Smooth muscle cell of the brain vasculature (primary cell): ENCODE measurements at regions not wholly inside any gene's neighbourhood (a gene's known extent, or its start where the extent isn't known, plus 50 kb on each side); places are given as distances from the start of the nearest gene placed in this dataset.

Source experiments
- DNase-seq: peaks from one replicate; pipeline ENCODE4 v3.0.0-alpha.2; 2012; ENCODE audit warnings: low read depth, low spot score

GRCh38 chr2:38509947-38510326 lies 92.8 kb downstream of the HNRNPLL start:
- no peak for DNase-seq

- no peak for DNase-seq
Measured at GRCh38 chr2:38509314-38509946, 93.3 kb downstream of the HNRNPLL start.

- DNase-seq = peak; percentile 70
Measured at GRCh38 chr2:38508311-38509039, 94.3 kb downstream of the HNRNPLL start.

- no peak for DNase-seq
Measured at GRCh38 chr2:38507712-38508111, 95.0 kb downstream of the HNRNPLL start.

- no peak for DNase-seq
Measured at GRCh38 chr2:38505779-38506178, 96.9 kb downstream of the HNRNPLL start.

GRCh38 chr2:38504169-38504568 lies 98.6 kb downstream of the HNRNPLL start:
- no peak for DNase-seq

GRCh38 chr2:38502107-38502506 lies 100.6 kb downstream of the HNRNPLL start:
- no peak for DNase-seq

GRCh38 chr2:38500283-38500634 lies 102.5 kb downstream of the HNRNPLL start:
- no peak for DNase-seq

- no peak for DNase-seq
Measured at GRCh38 chr2:38499548-38500282, 103.0 kb downstream of the HNRNPLL start.

GRCh38 chr2:38498045-38498481 lies 104.7 kb downstream of the HNRNPLL start:
- no peak for DNase-seq

- DNase-seq = no peak
Measured at GRCh38 chr2:38497670-38498037, 105.1 kb downstream of the HNRNPLL start.

GRCh38 chr2:38496927-38497669 lies 105.6 kb downstream of the HNRNPLL start:
- DNase-seq = no peak

- DNase-seq = no peak
Measured at GRCh38 chr2:38495880-38496279, 106.8 kb downstream of the HNRNPLL start.

- DNase-seq = no peak
Measured at GRCh38 chr2:38494394-38494793, 108.3 kb downstream of the HNRNPLL start.

- DNase-seq = no peak
Measured at GRCh38 chr2:38492042-38492615, 110.6 kb downstream of the HNRNPLL start.

GRCh38 chr2:38491436-38491835 lies 111.3 kb downstream of the HNRNPLL start:
- no peak for DNase-seq

GRCh38 chr2:38489846-38490245 lies 112.8 kb upstream of the ATL2 start:
- DNase-seq = no peak

- DNase-seq = no peak
Measured at GRCh38 chr2:38487852-38488251, 110.8 kb upstream of the ATL2 start.

GRCh38 chr2:38486213-38487026 lies 109.3 kb upstream of the ATL2 start:
- no peak for DNase-seq

GRCh38 chr2:38485734-38486133 lies 108.7 kb upstream of the ATL2 start:
- DNase-seq = no peak

- no peak for DNase-seq
Measured at GRCh38 chr2:38484957-38485356, 107.9 kb upstream of the ATL2 start.
